GM19238 (cell line): ENCODE measurements at regions not wholly inside any gene's neighbourhood (a gene's known extent, or its start where the extent isn't known, plus 50 kb on each side); places are given as distances from the start of the nearest gene placed in this dataset.

ENCODE experiments used
- DNase-seq: peaks from one replicate; pipeline ENCODE4 v3.0.0; 2011; ENCODE audit warnings: low spot score; ENCODE audit not compliant: insufficient read length

- DNase-seq: no peak
Observed at GRCh38 chr11:116449522-116449921, 323.3 kb downstream of the BUD13 start.

DNA sequence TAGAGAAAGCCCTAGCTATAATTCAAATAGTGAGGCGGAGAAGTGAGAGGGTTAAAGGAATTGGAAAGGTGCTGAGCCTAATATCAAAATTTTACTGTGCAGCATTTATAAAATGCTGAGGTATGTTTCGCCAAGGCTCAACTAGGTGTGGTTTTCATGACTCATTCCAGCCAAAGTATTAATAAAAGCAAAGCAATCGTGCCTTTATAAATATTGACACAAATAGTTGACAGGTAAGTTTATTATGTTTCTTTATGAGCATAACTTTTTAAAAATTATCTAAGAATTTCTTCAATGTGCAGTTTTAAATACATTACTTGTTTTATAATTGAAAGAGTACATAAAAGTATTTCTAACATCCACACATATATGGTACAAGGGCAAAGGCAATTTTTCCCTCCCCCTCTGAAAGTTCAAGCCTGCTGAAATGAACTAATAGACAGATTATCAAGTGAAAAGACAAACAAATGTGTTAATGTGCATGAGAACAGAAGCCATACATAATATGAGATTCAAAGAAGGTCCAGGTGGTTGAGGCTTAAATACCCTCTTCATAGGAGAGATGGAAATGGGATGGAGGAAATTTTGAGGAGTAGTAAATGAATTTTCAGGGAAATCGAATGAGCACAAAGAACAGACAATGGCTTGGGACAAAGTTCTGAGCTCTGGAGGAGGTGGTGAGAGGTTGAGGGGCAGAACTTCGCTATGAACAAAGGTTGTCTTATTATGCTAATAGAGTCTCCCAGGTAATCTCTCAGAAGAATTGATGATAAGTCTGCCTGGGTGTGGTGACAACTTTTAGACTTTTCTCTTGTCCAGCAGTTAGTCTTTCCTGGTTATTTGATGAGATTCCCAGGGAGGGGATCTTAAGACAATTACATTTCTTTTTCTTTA lies 326.5 kb downstream of the BUD13 start:
- DNase-seq: no peak

GRCh38 chr11:116445108-116446047 lies 327.4 kb downstream of the BUD13 start:
- DNase-seq: no peak

DNA sequence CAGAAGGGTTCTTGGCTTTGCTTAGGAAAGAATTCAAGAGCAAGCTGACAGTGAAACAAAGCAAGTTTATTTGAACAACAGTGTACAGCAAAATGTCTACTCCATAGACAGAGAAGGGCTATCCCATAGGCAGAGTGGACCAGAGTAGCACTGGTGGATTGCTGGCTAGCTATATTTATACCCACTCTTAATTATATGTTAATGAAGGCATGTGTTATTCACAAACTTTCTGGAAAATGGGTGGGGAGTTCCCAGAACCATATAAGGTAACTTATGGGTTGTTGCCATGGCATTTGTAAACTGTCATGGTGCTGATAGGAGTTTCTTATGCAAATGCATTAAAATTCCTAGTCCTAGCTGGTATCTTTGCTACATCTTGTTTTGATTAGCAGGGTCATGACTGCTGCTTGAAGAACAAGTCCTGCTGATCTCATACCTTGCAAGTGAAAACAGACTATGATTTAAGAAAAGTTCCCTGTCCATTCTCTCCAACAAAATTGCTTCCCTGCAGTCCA lies 330.5 kb downstream of the BUD13 start:
- no peak for DNase-seq

GRCh38 chr11:116439361-116439677 lies 333.5 kb downstream of the BUD13 start:
- DNase-seq: no peak

- no peak for DNase-seq
Observed at GRCh38 chr11:116438651-116439360, 334.0 kb downstream of the BUD13 start.

- no peak for DNase-seq
Observed at GRCh38 chr11:116434986-116435385, 337.8 kb downstream of the BUD13 start.

- DNase-seq: no peak
Observed at GRCh38 chr11:116432301-116432700, 340.5 kb downstream of the BUD13 start.

GRCh38 chr11:116431842-116432241 lies 340.9 kb downstream of the BUD13 start:
- no peak for DNase-seq

DNA sequence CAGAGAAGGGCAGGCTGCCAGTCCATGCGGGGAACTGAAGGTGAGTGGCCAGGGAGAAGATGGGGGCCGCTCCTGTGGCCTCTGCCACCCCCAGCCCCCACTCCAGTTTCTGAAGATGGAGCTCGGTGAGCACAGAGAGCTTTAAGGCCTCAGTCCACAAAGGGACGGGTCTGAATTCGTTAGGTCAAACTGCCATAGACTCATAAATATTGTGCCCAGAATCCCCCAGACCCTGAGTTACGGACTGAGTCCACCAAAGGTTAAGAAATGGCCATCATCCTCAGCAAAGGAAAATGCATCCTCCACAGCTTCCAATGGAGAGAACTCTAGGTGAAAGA lies 344.2 kb downstream of the BUD13 start:
- no peak for DNase-seq

- no peak for DNase-seq
Observed at GRCh38 chr11:116427903-116428637, 344.7 kb downstream of the BUD13 start.

DNA sequence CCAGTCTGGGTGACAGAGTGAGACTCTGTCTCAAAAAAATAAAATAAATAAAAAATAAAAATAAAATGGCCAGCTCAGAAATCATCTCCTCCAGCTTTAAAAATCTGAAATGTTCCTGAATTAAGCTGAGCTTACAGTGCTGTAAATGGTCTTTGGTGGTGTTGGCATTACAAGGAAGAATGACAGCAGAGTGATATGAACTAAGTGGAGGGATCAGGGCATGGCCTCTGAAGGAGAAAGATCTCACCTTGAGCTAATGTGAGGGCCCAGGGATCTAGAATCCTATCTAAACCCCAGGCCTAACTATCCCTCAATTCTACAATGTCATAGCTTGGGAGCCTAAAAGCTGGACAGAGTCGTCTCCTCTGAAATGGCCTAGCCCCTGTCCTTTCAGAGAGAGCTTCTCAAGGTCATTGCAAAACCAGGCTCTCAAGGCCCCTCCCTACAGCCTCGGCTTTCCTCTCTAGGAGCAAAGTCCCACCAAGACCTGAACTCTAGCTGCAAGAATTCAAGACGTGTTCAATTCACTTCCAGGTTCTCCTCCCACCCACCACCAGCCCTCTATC lies 345.4 kb downstream of the BUD13 start:
- DNase-seq: no peak

GRCh38 chr11:116426761-116427160 lies 346.0 kb downstream of the BUD13 start:
- no peak for DNase-seq

- no peak for DNase-seq
Observed at GRCh38 chr11:116424615-116425261, 348.0 kb downstream of the BUD13 start.

DNA sequence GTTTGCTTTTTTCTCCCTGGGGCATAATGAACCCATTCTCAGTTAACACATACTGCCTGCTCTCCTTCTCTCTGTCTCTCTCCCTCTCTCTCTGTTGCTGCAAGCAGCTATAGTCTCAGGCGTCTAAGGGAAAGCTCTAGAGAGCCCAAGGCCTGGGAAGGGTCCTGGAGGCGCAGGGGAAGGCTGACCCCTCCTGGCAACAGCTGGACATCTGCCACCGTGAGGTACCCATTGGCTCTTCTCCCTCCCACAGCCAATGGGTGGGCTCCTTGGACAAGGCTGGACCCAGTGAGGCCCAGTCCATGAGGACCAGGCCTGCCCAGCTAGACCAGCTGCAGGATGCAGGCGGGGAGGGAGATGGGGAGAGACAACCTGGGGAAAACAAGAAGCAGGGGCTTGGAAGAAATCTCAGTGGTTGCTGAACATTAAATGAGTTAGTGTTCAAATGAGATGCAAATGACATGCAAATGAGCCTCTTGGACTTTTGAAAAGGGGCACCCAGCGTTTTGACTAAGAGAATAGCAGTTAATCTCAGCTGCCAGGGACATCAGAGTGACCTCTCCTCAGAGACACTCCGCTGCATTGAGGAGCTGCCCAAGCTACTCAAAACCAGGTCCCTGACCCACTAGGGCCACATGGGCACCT lies 349.7 kb downstream of the BUD13 start:
- no peak for DNase-seq

DNA sequence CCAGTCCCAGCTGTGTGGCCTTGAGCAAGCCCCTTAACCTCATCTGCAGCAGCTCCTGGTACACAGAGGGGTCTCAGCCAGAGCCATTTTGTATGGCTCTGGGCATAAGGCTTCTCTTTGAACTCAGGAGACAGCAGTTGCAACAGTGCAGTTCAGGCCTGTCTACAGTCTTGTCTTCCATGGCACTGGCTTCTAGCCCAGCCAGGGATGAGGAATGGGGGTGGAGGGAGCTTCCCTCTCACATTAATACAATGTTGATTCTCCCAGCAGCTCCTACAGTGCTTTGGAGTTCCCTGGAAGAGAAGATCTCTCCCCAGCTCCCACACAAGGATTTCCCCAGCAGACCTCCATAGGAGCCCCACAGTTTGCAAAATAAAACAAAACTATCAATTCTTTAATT lies 350.2 kb downstream of the BUD13 start:
- DNase-seq: no peak

GRCh38 chr11:116421529-116422185 lies 351.1 kb downstream of the BUD13 start:
- no peak for DNase-seq

GRCh38 chr11:116420770-116421528 lies 351.8 kb downstream of the BUD13 start:
- DNase-seq: no peak
